HG03159 (cell line): ENCODE measurements at regions not wholly inside any gene's neighbourhood (a gene's known extent, or its start where the extent isn't known, plus 50 kb on each side); places are given as distances from the start of the nearest gene placed in this dataset.
"Not testable (repeated sequence)": the region's sequence is repeated elsewhere in the genome, so short reads cannot be mapped to it uniquely, and the experiment has no call there.

Source experiments
- ATAC-seq: cut with Tn5 transposase; IDR thresholded peaks from one replicate; pipeline ENCODE4 v1.9.1; 2021; ENCODE audit warnings: mild to moderate bottlenecking, moderate library complexity; ENCODE audit not compliant: unreplicated experiment

GRCh38 chr18:26654616-26655524, 106.5 kb upstream of the KCTD1 start:
- no peak for ATAC-seq

- ATAC-seq, result no peak
Measured at GRCh38 chr18:26653943-26654615, 105.7 kb upstream of the KCTD1 start.

- no peak for ATAC-seq
Measured at GRCh38 chr18:26652501-26652900, 104.1 kb upstream of the KCTD1 start.

GRCh38 chr18:26650310-26651268, 102.2 kb upstream of the KCTD1 start:
- no peak for ATAC-seq

- no peak for ATAC-seq
Measured at GRCh38 chr18:26649193-26649543, 100.8 kb upstream of the KCTD1 start.

- no peak for ATAC-seq
Measured at GRCh38 chr18:26648509-26649192, 100.3 kb upstream of the KCTD1 start.

GRCh38 chr18:26646901-26647300, 98.5 kb upstream of the KCTD1 start:
- ATAC-seq, result no peak

GRCh38 chr18:26642440-26643348, 94.3 kb upstream of the KCTD1 start:
- no peak for ATAC-seq

- ATAC-seq, result no peak
Measured at GRCh38 chr18:26640541-26640940, 92.2 kb upstream of the KCTD1 start.

- no peak for ATAC-seq
Measured at GRCh38 chr18:26639149-26639548, 90.8 kb upstream of the KCTD1 start.

GRCh38 chr18:26637983-26638382, 89.6 kb upstream of the KCTD1 start:
- ATAC-seq, result no peak

- ATAC-seq, result no peak
Measured at GRCh38 chr18:26637324-26637723, 89.0 kb upstream of the KCTD1 start.

- ATAC-seq, result no peak
Measured at GRCh38 chr18:26635466-26635865, 87.1 kb upstream of the KCTD1 start.

GRCh38 chr18:26634631-26635030, 86.3 kb upstream of the KCTD1 start:
- no peak for ATAC-seq

- no peak for ATAC-seq
Measured at GRCh38 chr18:26631135-26631534, 82.8 kb upstream of the KCTD1 start.

GRCh38 chr18:26630596-26630995, 82.2 kb upstream of the KCTD1 start:
- ATAC-seq, result no peak

GRCh38 chr18:26628017-26628416, 79.7 kb upstream of the KCTD1 start:
- ATAC-seq, result no peak

GRCh38 chr18:26624443-26624842, 76.1 kb upstream of the KCTD1 start:
- no peak for ATAC-seq

GRCh38 chr18:26623314-26623713, 75.0 kb upstream of the KCTD1 start:
- not testable (repeated sequence) for ATAC-seq
